ENCODE measurements at regions not wholly inside any gene's neighbourhood (a gene's known extent, or its start where the extent isn't known, plus 50 kb on each side); places are given as distances from the start of the nearest gene placed in this dataset.
A peak's percentile ranks its signal among the peaks of the same experiment; 100 is the strongest.

DNA sequence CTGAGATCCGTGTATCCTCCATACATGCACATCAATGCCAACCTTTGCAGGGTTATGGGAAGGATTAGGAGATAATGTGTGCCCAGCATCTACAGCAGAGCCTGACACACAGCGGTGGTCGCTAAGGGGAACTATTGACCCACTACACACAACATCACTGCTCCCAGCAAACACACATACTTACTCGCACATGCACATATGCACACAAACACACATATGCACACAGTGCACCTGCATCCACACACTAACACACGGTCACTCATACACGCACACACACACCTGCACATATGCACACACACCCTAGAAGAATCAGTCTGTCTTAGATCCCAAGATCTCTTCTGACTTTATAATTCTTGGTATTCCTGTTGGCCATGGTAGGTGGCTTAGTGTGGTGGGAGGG is 118.3 kb downstream of the GYPC start:
- no peak for DNase-seq

DNA sequence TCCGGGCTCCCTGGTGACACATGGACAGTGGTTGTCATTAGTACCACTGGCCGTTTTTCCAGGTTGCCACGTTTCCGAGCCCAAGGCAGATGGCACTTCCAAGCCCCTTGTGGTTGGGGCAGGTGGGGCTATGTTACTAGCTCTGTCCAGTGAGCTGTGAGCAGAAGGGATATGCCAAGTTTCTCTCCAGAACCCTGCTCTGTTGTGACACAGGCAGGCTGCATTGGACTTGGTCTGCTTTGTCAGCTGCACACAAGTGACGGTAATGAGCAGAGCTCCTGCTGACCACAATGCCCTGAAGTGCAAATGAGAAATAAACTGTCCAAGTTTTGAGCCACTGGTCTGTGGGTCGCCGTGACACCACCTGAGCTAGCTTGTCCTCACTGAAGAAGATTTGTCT is 118.8 kb downstream of the GYPC start:
- DNase-seq = no peak

DNA sequence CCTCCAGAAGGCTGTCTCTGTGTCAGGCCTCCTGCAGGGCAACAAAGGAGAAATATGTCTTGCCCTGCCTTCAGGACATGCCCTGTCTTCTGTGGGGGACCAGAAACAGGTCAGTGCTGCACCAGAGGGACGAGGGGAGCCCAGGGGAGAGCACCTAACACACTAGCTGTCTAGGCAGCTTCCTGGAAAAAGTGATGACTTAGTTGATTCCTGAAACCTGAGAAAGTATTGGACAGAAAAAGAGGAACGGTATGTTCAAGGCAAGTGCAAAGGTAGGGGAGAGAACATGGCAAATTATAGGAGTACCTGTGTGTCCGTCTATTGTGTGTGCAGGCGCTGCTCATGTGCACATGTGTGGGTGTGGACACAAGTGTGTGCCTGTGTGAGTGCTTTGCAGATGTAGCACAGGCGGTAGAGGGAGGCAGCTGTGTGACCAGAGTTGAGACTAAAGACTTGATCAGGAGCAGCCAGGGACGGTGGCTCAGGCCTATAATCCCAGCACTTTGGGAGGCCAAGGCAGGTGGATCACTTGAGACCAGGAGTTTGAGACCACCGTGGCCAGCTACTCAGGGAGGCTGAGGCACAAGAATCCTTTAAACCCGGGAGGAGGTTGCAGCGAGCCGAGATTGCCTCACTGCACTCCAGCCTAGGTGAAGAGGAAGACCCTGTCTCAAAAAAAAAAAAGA is 119.5 kb downstream of the GYPC start:
- DNase-seq = no peak

DNA sequence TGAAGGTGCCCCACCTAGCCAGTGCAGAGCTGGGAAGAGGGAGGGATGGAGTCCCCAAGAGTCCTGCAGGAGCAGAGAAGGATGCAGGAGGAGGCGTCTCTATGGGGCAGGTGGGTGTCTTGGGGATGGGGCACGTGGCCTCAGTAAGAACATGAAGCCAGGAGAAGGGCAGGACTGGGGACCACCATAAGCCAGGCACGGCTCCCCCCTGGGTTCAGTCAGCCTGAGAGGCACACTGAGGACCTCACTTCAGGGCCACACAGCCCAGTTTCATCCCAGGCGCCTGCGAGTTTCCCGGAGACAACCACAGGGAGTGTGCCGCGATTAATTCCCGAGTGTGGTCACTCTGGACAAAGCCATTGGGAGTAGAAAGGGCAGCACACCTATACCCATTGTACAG is 120.3 kb downstream of the GYPC start:
- no peak for DNase-seq

DNA sequence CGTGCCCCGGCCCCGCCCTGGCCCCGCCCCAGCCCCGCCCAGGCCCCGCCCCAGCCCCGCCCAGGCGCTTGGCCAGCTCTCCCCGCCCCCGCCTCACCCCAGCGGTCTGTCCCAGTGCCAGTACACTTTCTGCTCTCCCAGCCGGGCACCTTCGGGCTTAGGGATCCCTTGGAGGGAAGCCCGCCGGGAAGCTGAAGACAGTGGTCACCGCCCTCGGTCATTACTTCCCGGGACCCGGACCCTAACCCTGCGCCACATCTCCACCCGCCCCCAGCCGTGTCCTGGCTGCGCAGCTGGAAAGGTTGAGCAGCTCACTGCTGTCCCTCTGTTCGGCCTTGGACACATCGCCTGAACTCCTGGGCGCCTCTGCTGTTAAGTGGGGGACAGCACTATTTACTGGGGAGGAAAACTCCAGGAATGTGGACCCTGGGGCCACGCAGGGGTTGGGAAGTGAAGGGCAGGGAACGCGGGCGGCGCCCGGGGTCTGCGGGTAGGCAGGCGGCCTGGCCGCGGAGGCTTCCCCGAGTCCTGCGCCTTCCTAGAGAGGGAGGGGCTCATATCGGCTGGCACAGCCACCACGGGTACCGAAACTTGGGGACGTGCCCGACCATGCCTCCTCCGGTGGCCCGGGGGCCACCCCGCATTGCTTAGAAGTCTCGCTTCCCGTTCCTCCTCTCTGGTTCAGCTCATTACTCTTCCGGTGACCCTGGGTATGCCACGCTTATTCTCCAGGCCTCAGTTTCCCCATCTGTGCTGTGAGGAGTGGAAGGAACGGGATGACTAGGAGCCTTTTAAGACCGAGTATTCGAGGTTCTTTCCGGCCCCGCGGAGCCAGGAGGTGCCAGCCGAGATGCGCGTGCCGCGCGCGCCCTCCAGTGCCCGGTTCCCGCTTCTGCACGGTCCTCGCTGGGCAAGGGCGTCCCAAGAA is 121.0 kb downstream of the GYPC start:
- peak in 50 of 51 donors; percentile 18 to 87 (median 58) for DNase-seq

DNA sequence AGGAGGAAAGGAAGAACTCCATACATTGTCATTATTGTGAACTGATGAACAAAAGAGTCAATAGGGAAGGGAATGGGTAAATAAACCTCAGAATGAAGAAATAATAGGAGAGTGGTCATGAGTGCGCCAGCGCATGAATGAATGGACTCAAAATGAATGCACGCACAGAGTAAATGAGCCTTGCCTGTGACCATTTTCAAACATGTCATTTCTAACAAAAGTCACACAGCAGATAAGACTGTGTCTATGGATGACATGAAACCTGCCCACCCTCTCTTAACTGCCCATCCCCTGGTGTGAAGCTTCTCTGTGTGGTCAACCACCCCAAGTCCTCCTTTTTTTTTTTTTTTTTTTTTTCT is 121.1 kb upstream of the TEX51 start:
- no peak for DNase-seq

DNA sequence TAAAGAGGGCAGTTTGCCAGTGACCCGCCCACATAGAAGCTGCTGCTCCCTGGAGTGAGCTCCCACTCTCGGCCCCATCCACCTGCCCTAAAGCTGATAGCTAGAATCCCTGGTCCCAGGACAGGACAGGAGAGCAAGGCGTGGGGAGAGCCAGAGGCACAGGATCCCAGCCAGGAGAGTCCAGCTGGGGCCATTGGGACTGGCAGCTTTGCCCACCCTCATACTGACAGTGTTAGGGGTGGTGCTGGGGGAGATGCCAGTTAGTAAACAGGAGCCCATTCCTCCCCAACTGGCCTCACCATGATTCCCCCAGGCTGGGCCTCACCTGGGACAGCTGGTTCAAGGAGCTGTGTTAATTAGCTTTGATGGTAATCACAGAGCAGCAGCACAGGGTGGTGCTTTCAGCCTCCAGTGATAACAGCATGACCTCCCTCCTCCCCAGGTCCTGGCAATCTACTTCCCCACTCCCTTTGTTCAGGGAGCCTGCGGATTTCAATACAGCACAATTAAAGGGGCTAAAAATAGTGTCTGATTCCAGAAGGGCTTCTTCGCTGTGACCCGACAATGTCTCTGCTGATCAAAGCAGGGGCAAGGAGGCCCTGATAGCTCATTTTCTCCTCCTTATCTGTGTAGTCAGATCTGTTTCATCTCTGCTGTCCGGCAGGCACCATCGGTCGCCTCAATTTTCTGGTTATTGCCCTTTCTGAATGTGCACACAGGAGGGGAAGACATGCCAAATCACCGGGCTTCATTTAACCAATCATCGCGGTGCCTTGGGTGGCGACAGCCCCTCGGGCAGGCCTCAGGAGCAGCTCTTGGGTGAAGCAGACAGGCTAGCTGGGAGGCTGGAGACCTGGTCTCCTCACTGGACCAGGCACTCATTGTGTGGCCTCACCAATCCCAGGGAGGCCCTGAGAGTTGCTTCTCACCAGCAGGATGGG is 119.9 kb upstream of the TEX51 start:
- no peak for DNase-seq

DNA sequence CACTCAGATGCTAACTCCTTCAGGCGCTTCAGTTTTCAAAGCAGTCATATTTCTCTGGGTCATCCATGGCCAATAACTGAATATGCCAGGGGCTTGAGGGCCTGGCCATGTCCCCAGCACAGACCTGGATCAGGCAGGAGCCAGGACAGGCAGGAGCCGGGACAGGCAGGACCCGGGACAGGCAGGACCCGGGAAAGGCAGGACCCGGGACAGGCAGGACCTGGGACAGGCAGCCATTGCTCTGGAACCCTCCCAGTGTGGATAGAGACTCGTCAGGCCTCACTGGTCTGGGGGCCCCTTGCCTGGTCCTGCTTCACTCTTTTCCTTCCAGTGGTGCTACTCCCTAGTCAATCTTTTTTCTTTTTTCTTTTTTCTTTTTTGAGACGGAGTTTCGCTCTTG is 117.5 kb upstream of the TEX51 start:
- no peak for DNase-seq

DNA sequence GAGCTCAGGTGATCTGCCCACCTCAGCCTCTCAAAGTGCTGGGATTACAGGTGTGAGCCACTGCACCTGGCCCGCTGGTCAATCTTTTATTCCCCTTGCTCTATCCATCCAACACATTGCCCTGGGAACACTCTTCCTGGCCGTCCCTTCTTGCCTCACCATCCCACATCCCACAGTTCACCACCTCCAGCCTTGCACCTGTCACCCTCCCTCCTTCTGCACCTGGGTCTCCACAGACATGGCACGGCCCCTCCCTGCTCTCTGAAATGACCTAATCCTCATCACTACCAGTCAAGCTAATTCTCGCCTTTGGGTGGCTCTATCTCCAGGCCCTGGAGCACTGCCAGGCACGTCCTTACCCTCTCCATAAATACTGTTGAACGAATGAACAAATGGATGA is 116.9 kb upstream of the TEX51 start:
- DNase-seq = no peak

DNA sequence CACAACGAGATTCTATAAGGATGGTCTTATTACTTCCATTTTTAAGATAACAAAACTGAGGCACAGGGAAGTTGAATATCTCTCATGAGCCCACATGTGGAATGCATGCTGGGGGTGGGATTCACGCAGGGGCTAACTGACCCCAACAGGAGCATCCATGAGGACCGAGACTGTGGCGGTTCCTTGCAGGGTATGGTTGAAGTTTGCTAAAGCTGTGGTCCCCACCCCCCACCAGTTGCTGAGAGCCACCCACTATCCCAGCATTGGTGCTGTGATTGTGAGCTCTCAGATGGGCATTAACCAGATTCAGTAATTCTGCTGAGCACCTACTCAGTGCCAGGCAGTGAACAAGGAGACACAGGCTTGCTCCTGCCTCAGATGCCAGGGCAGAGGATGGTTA is 116.0 kb upstream of the TEX51 start:
- DNase-seq = no peak

DNA sequence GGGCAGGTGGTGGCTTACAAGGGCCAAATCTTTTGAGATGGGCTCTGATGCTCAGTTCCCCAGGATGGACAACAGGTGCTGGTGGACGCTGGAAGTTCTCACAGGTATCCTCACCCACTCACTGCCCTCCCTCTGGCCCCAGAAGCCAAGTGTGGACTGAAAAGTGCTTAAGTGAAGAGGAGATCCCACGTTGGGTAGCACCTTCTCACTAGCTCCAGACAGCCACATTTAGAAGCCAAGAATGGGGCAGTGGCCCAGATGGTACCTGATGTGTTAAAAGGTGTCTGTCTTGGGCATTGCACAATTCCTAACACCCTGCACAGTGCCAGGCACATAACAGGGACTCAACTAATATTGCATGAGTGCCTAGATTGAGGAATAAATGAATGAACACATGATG is 115.3 kb upstream of the TEX51 start:
- no peak for DNase-seq

DNA sequence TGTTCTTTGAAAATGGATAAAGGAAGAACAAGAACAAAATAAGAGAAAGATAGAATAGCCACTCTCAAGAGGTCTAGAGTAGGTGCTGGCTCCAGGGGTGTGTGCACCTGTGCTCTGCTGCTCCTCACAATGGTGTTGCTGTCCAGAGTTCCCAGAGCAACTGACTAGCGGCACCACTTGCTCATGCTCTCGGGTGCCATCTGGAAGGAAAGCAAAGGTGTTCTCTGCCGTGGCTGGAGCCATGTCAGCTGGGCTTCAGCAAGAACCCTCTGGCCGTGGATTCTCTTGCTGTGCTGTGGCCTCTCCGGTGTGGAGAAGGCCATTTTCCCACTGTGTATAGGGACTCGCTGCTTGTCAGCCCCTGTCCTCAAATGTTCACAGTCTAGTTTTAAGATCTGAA is 114.6 kb upstream of the TEX51 start:
- DNase-seq = no peak

DNA sequence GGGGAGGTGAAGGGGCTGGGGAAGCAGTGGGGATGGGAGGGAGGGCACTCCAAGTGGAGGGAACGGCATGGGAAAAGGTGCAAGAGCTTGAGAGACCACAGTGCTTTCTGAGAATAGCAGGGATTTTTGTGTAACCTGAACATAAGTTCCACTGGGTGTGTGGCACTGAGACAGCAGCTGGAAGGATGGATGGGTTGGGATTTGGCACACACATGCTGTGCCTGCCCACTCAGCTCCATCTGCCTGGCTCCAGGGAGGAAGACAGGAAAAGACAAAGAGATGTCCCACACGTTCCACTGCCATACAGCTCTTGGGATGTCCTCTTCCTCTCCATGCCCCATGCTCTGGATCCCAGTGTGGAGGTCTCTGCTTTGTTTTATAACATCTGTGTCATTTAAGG is 114.1 kb upstream of the TEX51 start:
- DNase-seq = peak in 1 of 51 donors; percentile 21

DNA sequence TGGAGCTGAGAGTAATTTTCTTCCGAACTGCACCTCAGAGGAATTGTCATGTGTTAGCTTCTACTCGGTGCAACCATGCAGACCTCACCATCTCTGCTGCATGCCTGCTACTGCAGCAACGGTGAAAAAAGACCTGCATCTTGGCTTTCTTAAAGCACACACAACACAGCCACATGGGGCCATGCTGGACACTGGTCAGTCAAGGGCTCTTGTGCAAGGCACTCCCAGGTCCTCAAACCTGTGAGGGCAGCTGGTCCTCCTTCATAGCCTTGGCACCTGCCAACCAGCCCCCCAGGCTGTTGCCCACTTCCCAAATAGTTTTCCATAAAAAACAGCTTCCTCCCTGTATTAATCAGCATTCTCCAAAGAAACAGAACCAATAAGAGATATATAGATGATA is 113.5 kb upstream of the TEX51 start:
- no peak for DNase-seq

DNA sequence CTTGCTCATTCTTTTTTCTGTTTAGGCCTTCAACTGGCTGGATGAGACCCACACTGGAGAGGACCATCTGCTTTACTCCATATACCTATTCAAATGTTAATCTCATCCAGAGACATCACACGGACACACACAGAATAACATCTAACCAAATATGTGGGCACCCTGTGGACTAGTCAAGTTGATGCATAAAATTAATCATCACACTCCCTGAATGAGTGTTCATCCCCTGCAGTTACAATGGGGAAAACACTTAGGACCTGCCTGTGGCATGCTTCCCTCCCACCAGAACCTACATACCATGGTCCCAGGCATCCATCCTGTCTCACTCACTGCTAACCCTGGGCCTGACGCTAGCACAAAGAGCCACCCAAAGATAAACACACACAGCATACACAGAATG is 112.8 kb upstream of the TEX51 start:
- no peak for DNase-seq

DNA sequence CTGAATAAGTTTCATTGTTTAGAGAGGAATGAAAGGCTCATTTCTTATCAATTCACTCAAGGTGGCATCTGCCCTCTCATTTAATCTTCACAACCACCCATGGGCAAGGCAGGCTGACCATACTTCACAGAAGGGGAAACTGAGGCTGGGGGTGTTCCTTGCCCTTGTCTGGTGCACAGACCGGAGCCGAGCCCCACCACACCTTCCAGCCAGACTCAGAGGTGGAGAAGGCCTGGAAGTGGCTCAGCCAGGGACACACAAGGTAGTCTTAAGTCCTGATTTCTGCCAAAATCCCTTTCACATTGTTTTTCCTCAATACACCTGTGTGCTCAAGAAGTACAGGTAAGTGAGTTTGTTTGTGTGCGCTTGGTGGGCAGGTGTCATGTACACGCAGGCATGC is 111.9 kb upstream of the TEX51 start:
- no peak for DNase-seq

DNA sequence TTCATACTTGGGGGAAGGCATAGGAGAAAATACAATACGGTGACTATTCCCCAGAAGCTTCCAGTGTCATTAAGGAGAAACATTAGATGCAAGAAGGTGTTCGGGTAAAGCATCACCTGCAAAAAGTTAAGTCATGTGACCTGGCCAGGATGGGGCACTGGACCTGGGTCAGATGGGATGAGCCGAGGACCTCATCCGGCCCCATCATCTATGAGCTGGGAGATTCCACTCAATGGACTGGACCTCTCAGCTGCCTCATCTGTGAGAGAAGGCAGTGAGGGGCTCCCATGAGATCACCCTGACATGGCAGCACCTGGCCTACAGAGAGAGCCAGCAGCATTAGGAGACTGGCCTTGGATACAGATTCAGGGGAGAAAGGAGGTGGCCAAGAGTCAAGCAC is 111.4 kb upstream of the TEX51 start:
- DNase-seq = no peak

DNA sequence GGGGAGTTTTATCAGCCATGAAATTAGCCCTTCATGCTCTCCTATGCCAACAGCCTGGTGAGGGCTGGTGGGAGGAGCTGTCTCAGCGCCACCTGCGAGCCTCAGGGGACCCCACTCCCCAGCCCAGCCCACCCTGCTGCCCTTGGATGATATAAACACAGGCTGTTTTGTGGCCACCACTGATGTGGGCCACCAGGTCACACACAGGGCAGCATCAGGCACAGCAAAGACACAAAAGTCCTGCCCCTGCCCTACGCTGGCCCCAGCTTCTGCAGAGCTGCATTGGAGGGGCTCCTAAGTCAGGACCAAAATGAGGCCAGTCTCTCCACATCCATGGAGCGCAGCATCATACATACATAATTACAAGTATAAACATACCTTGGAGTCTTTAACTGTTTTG is 110.6 kb upstream of the TEX51 start:
- no peak for DNase-seq

DNA sequence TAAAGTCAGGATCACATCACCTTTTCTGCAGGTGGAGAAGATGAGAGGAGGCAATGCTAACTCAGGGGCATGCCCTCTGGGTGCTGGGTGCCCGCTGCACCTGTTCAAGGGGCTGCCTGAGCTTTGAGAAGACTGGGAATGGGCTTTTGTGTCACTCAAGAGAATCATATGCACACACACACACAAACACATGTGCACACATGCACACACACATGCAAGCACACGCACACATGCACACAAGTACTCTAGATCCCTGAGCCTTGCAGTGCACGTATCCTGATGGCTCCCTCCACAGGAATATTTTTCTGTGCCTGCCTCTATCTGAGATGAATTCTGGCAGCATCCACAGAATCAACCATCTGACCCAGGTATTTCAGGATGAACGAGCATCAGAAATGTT is 110.0 kb upstream of the TEX51 start:
- DNase-seq = no peak

DNA sequence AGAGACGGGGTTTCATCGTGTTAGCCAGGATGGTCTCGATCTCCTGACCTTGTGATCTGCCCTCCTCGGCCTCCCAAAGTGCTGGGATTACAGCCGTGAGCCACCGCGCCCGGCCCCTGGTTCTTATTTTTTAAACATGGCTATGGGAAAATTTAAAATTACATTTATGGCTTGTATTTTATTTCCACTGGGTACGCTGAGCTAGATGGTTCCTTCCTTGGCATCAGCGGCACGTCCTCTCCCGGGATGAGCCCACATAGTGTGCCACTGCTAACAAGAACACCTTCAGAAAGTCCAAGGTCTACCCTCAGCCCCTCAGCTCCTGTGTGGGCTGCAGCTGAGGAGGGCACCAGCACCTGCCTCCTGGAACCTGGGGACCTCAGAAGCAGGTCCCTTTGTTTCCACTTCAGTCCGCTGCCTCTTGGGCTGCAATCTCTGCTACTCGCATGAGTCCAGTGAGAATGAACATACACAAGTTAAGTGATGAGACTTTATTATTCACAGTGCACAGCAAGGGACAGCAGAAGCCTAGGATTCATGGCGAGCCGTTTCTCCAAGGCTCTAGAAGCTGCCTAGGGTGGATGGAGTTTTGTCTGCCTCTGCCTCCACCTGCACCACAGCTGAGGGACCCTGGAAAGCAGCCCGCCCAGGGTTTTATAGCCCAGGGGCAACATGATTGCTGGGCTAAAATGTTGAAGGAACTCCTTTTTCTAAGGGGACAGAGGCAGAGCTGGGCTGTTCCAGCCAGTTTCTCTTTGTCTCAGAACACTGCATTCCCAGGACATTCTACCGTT is 107.5 kb upstream of the TEX51 start:
- no peak for DNase-seq

DNA sequence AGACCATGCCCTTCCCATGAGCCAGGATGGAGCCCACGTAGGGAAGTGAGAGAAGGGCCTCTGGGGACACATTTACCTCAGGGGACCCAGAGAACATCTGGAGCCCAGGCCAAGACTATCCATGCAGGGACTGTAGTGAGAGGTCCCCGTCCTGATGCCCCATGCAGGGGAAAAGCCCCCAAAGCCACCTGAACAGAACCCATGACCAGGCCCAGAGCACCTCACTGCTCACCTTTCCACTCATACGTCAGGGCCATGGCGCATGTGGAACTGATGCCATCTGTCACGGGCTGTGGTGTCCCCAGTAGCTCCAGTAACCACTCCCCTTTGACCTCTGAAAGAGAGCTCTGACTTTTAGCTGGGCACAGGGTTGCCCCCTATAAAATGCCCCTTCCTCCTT is 106.5 kb upstream of the TEX51 start:
- no peak for DNase-seq
